Frontal cortex (tissue), 3 donors: ENCODE measurements at regions not wholly inside any gene's neighbourhood (a gene's known extent, or its start where the extent isn't known, plus 50 kb on each side); places are given as distances from the start of the nearest gene placed in this dataset.
A peak's percentile ranks its signal among the peaks of the same experiment; 100 is the strongest.

Source experiments
- DNase-seq, 2 donors: peaks; one replicate each; pipeline ENCODE4 v3.0.0; 2012; ENCODE audit warnings: low spot score in 2 of 2
- FAIRE-seq: peaks from 2 replicates; lab custom pipeline; 2012; peaks lifted over from hg19 to GRCh38; lab: Jason Lieb, UNC
- donor health status: control.
- donor health status: control.
- donor health status: control.

GRCh38 chr1:199691540-199691939 lies 336.0 kb upstream of the NR5A2 start:
- DNase-seq = no peak
- FAIRE-seq = no peak

GRCh38 chr1:199693724-199694123 lies 333.8 kb upstream of the NR5A2 start:
- no peak for DNase-seq
- FAIRE-seq = no peak

- FAIRE-seq (no peak), DNase-seq (no peak)
Observed at GRCh38 chr1:199696225-199696624, 331.3 kb upstream of the NR5A2 start.

GRCh38 chr1:199698222-199698621 lies 329.3 kb upstream of the NR5A2 start:
- DNase-seq (no peak), FAIRE-seq (no peak)

GRCh38 chr1:199700551-199700950 lies 327.0 kb upstream of the NR5A2 start:
- DNase-seq = no peak
- FAIRE-seq = no peak

GRCh38 chr1:199701726-199702125 lies 325.8 kb upstream of the NR5A2 start:
- no peak for FAIRE-seq

GRCh38 chr1:199704231-199704630 lies 323.3 kb upstream of the NR5A2 start:
- no peak for DNase-seq
- no peak for FAIRE-seq

More at GRCh38 chr1:199701726-199702125, 325.8 kb upstream of the NR5A2 start:
- no peak for DNase-seq

GRCh38 chr1:199705825-199706224 lies 321.7 kb upstream of the NR5A2 start:
- no peak for FAIRE-seq
- DNase-seq = no peak

GRCh38 chr1:199706826-199707606 lies 320.5 kb upstream of the NR5A2 start:
- FAIRE-seq = no peak
- DNase-seq = no peak

- no peak for FAIRE-seq
Observed at GRCh38 chr1:199710974-199711373, 316.5 kb upstream of the NR5A2 start.

GRCh38 chr1:199716729-199717128 lies 310.8 kb upstream of the NR5A2 start:
- no peak for FAIRE-seq
- no peak for DNase-seq

More at GRCh38 chr1:199710974-199711373, 316.5 kb upstream of the NR5A2 start:
- DNase-seq = no peak

- no peak for DNase-seq
- no peak for FAIRE-seq
Observed at GRCh38 chr1:199719156-199719842, 308.2 kb upstream of the NR5A2 start.

- FAIRE-seq (no peak), DNase-seq (no peak)
Observed at GRCh38 chr1:199720496-199720895, 307.0 kb upstream of the NR5A2 start.

GRCh38 chr1:199721001-199721400 lies 306.5 kb upstream of the NR5A2 start:
- no peak for FAIRE-seq
- DNase-seq = no peak

- no peak for DNase-seq
- no peak for FAIRE-seq
Observed at GRCh38 chr1:199723250-199723956, 304.1 kb upstream of the NR5A2 start.

- FAIRE-seq (no peak), DNase-seq (no peak)
Observed at GRCh38 chr1:199724049-199724448, 303.5 kb upstream of the NR5A2 start.

GRCh38 chr1:199725002-199725565 lies 302.4 kb upstream of the NR5A2 start:
- FAIRE-seq (no peak), DNase-seq (no peak)

- no peak for DNase-seq
- peak; percentile 60 for FAIRE-seq
Observed at GRCh38 chr1:199727682-199728081, 299.8 kb upstream of the NR5A2 start.

- DNase-seq = no peak
- no peak for FAIRE-seq
Observed at GRCh38 chr1:199728345-199728744, 299.2 kb upstream of the NR5A2 start.

GRCh38 chr1:199733125-199733524 lies 294.4 kb upstream of the NR5A2 start:
- DNase-seq (no peak), FAIRE-seq (no peak)
